A549 (cell line): ENCODE measurements at regions not wholly inside any gene's neighbourhood (a gene's known extent, or its start where the extent isn't known, plus 50 kb on each side); places are given as distances from the start of the nearest gene placed in this dataset.
A peak's percentile ranks its signal among the peaks of the same experiment; 100 is the strongest.

ENCODE experiments used
- ATAC-seq, 2 experiments: fragments of 200-7000 bp in 1 of 2; fragments of >200 bp in 1 of 2; cut with Nextera tagmentation in 1 of 2; cut with Tn5 transposase in 1 of 2; 3 replicates each; pipeline versions ENCODE4 v1.8.0 to v1.9.1; 2018 to 2020; ENCODE audit warnings: mild to moderate bottlenecking in 1 of 2, moderate library complexity in 1 of 2
- CTCF ChIA-PET: fragments of 300-600 bp; sonication (Branson Sonifier 250); formaldehyde crosslinking; extraction: SDS; loops from one replicate; lab custom pipeline; 2021; ENCODE audit warnings: antibody characterized with exemption, inconsistent platforms; lab: Yijun Ruan, JAX
- POLR2A ChIA-PET: fragments of 350-600 bp; formaldehyde crosslinking; extraction: SDS; loops from one replicate; lab custom pipeline; 2021; ENCODE audit warnings: antibody characterized with exemption, inconsistent platforms; lab: Yijun Ruan, JAX
- DNase-seq, 2 experiments: peaks; one replicate each; pipeline versions ENCODE4 v3.0.0 to v3.0.0-alpha.2; 2011 to 2016; ENCODE audit warnings: low read depth in 1 of 2, low spot score in 1 of 2
- FAIRE-seq: peaks from 2 replicates; lab custom pipeline; 2011; peaks lifted over from hg19 to GRCh38; lab: Jason Lieb, UNC
- H3K27ac ChIP-seq, 2 experiments: fragments of >200 bp; sonication (Bioruptor Twin); formaldehyde crosslinking; 3 replicates each; pipeline ENCODE4 v1.5.1; 2016 to 2017
- H3K4me1 ChIP-seq: fragments of >200 bp; sonication (Bioruptor Twin); formaldehyde crosslinking; 3 replicates; pipeline ENCODE4 v1.6.1; 2016
- H3K4me2 ChIP-seq: fragments of >200 bp; sonication (Bioruptor Twin); formaldehyde crosslinking; 3 replicates; pipeline ENCODE4 v1.6.1; 2016
- H3K4me3 ChIP-seq: fragments of >200 bp; sonication (Bioruptor Twin); formaldehyde crosslinking; 3 replicates; pipeline ENCODE4 v1.5.1; 2016
- H3K9me3 ChIP-seq: fragments of >200 bp; sonication (Bioruptor Twin); formaldehyde crosslinking; 3 replicates; pipeline ENCODE4 v1.6.1; 2016
- CBX8 ChIP-seq: fragments of 200-600 bp; sonication (generic); IDR thresholded peaks from 2 replicates; pipeline ENCODE4 v1.6.1; 2016
- CEBPB ChIP-seq, 2 experiments: fragments of >200 bp in 1 of 2; sonication (Bioruptor Twin) in 1 of 2; formaldehyde crosslinking in 1 of 2; IDR thresholded peaks; 2 replicates each; pipeline ENCODE4 v1.6.1; 2012 to 2016
- CHD2 ChIP-seq: fragments of 150-350 bp; IDR thresholded peaks from 2 replicates; pipeline ENCODE4 v1.6.1; 2014; ENCODE audit warnings: low read length; ENCODE audit not compliant: partially characterized antibody
- EHMT2 ChIP-seq: fragments of 200-600 bp; sonication (generic); IDR thresholded peaks from 2 replicates; pipeline ENCODE4 v1.6.1; 2016; ENCODE audit warnings: antibody characterized with exemption, low read depth, mild to moderate bottlenecking, moderate library complexity
- ESRRA ChIP-seq: fragments of 150-350 bp; IDR thresholded peaks from 2 replicates; pipeline ENCODE4 v1.6.1; 2014; ENCODE audit warnings: mild to moderate bottlenecking, low read length, borderline replicate concordance
- JUN ChIP-seq, 2 experiments: fragments of >200 bp; sonication (Bioruptor Twin); formaldehyde crosslinking; IDR thresholded peaks; 2 replicates in 1 of 2; 3 replicates in 1 of 2; pipeline ENCODE4 v1.6.1; 2016 to 2017
- MAFK ChIP-seq: fragments of 450-650 bp; IDR thresholded peaks from 2 replicates; pipeline ENCODE4 v1.6.1; 2014; ENCODE audit not compliant: partially characterized antibody
- NPAS2 ChIP-seq: fragments of 250-450 bp; sonication (Bioruptor Pico); IDR thresholded peaks from 2 replicates; pipeline ENCODE4 v1.8.0; 2022; ENCODE audit warnings: mild to moderate bottlenecking, moderate library complexity, borderline replicate concordance
- PHF8 ChIP-seq: fragments of 200-600 bp; sonication (generic); IDR thresholded peaks from 2 replicates; pipeline ENCODE4 v1.6.1; 2016; ENCODE audit warnings: low read depth, mild to moderate bottlenecking, antibody characterized with exemption, moderate library complexity, borderline replicate concordance
- TP53 ChIP-seq: fragments of 250-450 bp; sonication (Bioruptor Pico); IDR thresholded peaks from 2 replicates; pipeline ENCODE4 v1.5.0; 2021; ENCODE audit warnings: mild to moderate bottlenecking, moderate library complexity
- WGBS: methylation state at CpG from one replicate; pipeline ENCODE4 v1.1.6; 2017; ENCODE audit errors: missing lambda C conversion rate; 5-methylcytosine and 5-hydroxymethylcytosine counted together
- TF ChIP-seq, protein P1 (sequence below): IDR thresholded peaks from 2 replicates; pipeline ENCODE4 v1.6.1; 2012
- TF ChIP-seq, protein P2 (sequence below): fragments of >200 bp; sonication (Bioruptor Twin); formaldehyde crosslinking; IDR thresholded peaks from 3 replicates; pipeline ENCODE4 v1.6.1; 2016
- TF ChIP-seq, protein P3 (sequence below): fragments of 200-600 bp; sonication (generic); IDR thresholded peaks from 2 replicates; pipeline ENCODE4 v1.6.1; 2016; ENCODE audit warnings: antibody characterized with exemption, mild to moderate bottlenecking, moderate library complexity
- TF ChIP-seq, protein P4 (sequence below): IDR thresholded peaks from 2 replicates; pipeline ENCODE4 v1.6.1; 2012; ENCODE audit warnings: low read depth, borderline replicate concordance

DNA sequence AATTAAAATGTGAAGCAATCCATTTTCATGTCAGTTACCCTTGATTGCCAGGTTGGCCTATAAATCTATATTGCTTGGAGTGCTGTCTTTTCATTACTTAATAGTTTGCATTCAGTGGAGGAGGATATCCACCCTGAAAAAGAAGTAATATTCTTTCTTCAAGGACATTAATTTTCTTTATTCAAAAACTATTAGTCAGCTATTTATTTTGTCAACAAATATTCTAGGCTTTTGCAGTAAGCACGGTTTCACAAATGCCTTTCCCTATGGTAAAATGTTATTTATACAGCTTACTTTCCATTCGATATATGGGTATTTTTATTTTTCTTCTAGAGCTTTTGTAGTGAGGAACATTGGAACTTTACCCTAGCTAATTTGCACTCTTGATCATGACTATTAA lies 1176.9 kb upstream of the NUDT12 start:
- WGBS, result 27% methylated on average over 2 of the region's 2 CpGs
- no peaks in the 10 kb centered on the region; the same call in 2 of the 3 replicates for H3K9me3 ChIP-seq
- H3K4me1 ChIP-seq, result no peaks in the 10 kb centered on the region
- POLR2A ChIA-PET, result no interaction called here
- FAIRE-seq (no peak), ATAC-seq (no peak), DNase-seq (no peak)
- CTCF ChIA-PET, result no interaction called here
- no peak overlapping the region for H3K4me3 ChIP-seq
- H3K4me2 ChIP-seq, result no peak overlapping the region
- TF ChIP-seq CEBPB (IDR thresholded peaks at IDR 0.05) (no peak), MAFK (peak; percentile 22), ESRRA (no peak), CHD2 (no peak)
- TF ChIP-seq, protein P1, sequence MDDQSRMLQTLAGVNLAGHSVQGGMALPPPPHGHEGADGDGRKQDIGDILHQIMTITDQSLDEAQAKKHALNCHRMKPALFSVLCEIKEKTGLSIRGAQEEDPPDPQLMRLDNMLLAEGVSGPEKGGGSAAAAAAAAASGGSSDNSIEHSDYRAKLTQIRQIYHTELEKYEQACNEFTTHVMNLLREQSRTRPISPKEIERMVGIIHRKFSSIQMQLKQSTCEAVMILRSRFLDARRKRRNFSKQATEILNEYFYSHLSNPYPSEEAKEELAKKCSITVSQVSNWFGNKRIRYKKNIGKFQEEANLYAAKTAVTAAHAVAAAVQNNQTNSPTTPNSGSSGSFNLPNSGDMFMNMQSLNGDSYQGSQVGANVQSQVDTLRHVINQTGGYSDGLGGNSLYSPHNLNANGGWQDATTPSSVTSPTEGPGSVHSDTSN, result no peak
- H3K27ac ChIP-seq, result no peak overlapping the region

DNA sequence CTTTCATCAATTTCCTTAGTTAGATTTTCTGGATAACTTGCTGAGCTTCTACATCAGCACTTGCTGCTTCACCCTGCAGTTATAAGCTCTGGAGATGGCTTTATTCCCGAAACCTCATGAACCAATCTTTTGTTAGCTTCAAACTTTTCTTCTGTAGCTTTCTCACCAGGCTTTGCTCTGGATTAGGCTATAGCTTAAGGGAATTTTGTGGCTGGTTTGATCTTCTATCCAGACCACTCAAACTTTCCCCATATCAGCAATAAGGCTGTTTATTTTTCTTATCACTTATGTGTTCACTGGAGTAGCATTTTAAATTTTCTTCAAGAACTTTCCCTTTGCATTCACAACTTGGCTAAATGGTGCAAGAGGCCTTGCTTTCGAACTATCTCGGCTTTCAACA lies 1173.5 kb upstream of the NUDT12 start:
- Histone ChIP-seq H3K4me1 (no peaks in the 10 kb centered on the region), H3K4me3 (no peak overlapping the region), H3K4me2 (no peak overlapping the region), H3K9me3 (no peaks in the 10 kb centered on the region; the same call in 2 of the 3 replicates), H3K27ac (no peak overlapping the region)
- 44% methylated on average over 3 of the region's 3 CpGs for WGBS
- POLR2A ChIA-PET, result no interaction called here
- FAIRE-seq (no peak), DNase-seq (no peak), ATAC-seq (no peak)
- TF ChIP-seq NPAS2 (CRISPR knock-in tag), result no peak
- CTCF ChIA-PET, result no interaction called here

DNA sequence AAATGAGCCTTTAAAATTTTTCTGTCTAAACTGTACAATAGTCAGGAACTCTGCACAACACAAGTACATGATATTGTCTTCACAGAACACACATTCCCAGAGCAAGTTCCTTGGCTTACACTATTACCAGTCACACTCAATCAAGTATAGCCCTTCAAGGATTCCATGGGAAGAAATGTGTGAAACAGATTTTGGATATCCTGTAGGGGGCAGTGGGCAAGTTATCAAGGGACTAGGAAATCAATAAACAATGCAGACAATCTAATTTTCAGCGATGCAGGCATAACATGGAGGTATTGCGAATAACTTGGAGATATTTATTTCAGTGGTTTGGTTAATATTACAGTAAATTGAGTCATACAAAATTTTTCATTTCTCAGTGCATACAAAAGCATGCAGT lies 1171.5 kb upstream of the NUDT12 start:
- WGBS, result 50% methylated on average over 2 of the region's 2 CpGs
- H3K27ac ChIP-seq, result no peak overlapping the region
- FAIRE-seq (no peak), DNase-seq (no peak), ATAC-seq (no peak)
- H3K9me3 ChIP-seq, result no peaks in the 10 kb centered on the region; the same call in 2 of the 3 replicates
- H3K4me3 ChIP-seq, result no peak overlapping the region
- no peak overlapping the region for H3K4me2 ChIP-seq
- ChIA-PET POLR2A (no interaction called here), CTCF (no interaction called here)
- H3K4me1 ChIP-seq, result no peaks in the 10 kb centered on the region
- TF ChIP-seq, protein P1, result no peak
- TF ChIP-seq EHMT2 (no peak), JUN (IDR thresholded peaks at IDR 0.05) (no peak), PHF8 (no peak)
- TF ChIP-seq, protein P2, sequence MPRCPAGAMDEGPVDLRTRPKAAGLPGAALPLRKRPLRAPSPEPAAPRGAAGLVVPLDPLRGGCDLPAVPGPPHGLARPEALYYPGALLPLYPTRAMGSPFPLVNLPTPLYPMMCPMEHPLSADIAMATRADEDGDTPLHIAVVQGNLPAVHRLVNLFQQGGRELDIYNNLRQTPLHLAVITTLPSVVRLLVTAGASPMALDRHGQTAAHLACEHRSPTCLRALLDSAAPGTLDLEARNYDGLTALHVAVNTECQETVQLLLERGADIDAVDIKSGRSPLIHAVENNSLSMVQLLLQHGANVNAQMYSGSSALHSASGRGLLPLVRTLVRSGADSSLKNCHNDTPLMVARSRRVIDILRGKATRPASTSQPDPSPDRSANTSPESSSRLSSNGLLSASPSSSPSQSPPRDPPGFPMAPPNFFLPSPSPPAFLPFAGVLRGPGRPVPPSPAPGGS, result no peak

DNA sequence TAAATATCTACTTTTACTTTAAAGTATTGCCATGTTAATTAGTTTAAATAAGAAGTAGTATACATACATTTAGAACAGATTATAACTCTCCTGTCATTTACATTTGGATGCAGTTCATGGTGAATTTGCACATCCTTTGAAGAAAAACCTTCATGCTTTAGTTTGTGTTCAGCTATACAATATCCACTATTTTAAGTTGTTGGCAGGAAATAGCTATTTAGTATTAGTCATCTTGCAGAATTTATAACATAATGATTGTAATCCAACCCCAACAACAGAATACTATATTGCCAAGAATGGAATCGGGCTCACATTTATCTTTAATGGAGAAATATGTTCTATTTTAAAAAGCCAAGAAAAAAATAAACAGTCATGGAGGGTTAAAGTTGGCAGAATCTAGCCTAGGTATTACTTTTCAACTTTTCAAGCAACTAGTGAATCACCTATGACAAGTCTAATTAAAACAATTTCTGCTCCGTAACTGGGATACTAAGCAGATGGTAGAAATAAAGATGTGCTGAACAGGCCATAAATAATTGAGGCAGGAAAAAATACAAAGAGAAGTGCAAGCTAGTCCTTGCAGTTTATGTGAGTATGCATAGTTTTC lies 1170.6 kb upstream of the NUDT12 start:
- Histone ChIP-seq H3K4me1 (no peaks in the 10 kb centered on the region), H3K27ac (no peak overlapping the region), H3K4me2 (no peak overlapping the region), H3K9me3 (no peaks in the 10 kb centered on the region; the same call in 2 of the 3 replicates), H3K4me3 (no peak overlapping the region)
- TF ChIP-seq, protein P3, sequence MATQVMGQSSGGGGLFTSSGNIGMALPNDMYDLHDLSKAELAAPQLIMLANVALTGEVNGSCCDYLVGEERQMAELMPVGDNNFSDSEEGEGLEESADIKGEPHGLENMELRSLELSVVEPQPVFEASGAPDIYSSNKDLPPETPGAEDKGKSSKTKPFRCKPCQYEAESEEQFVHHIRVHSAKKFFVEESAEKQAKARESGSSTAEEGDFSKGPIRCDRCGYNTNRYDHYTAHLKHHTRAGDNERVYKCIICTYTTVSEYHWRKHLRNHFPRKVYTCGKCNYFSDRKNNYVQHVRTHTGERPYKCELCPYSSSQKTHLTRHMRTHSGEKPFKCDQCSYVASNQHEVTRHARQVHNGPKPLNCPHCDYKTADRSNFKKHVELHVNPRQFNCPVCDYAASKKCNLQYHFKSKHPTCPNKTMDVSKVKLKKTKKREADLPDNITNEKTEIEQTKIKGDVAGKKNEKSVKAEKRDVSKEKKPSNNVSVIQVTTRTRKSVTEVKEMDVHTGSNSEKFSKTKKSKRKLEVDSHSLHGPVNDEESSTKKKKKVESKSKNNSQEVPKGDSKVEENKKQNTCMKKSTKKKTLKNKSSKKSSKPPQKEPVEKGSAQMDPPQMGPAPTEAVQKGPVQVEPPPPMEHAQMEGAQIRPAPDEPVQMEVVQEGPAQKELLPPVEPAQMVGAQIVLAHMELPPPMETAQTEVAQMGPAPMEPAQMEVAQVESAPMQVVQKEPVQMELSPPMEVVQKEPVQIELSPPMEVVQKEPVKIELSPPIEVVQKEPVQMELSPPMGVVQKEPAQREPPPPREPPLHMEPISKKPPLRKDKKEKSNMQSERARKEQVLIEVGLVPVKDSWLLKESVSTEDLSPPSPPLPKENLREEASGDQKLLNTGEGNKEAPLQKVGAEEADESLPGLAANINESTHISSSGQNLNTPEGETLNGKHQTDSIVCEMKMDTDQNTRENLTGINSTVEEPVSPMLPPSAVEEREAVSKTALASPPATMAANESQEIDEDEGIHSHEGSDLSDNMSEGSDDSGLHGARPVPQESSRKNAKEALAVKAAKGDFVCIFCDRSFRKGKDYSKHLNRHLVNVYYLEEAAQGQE, result no peak
- TF ChIP-seq, protein P4, sequence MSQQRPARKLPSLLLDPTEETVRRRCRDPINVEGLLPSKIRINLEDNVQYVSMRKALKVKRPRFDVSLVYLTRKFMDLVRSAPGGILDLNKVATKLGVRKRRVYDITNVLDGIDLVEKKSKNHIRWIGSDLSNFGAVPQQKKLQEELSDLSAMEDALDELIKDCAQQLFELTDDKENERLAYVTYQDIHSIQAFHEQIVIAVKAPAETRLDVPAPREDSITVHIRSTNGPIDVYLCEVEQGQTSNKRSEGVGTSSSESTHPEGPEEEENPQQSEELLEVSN, result no peak
- TF ChIP-seq TP53 (CRISPR knock-in tag) (no peak), CBX8 (no peak)
- ATAC-seq, result no peak
- no peak for DNase-seq
- CTCF ChIA-PET, result no interaction called here
- WGBS, result 35% methylated on average over 2 of the region's 2 CpGs
- no peak for FAIRE-seq
- POLR2A ChIA-PET, result no interaction called here
